OCI-LY1 (cell line): ENCODE measurements at regions not wholly inside any gene's neighbourhood (a gene's known extent, or its start where the extent isn't known, plus 50 kb on each side); places are given as distances from the start of the nearest gene placed in this dataset.

Experiments used
- H2AFZ ChIP-seq: fragments of 200-600 bp; sonication (generic), shearing (Covaris generic); 2 replicates; pipeline ENCODE4 v1.6.0; 2014; ENCODE audit warnings: antibody characterized with exemption, mild to moderate bottlenecking, low read length
- H3F3A ChIP-seq: fragments of 200-600 bp; sonication (generic), shearing (Covaris generic); 2 replicates; pipeline ENCODE4 v1.6.0; 2014; ENCODE audit warnings: mild to moderate bottlenecking, antibody characterized with exemption, low read length, moderate library complexity; ENCODE audit not compliant: insufficient read depth
- H3K27ac ChIP-seq: fragments of 200-600 bp; sonication (generic); 2 replicates; pipeline ENCODE4 v1.5.1; 2014; ENCODE audit warnings: low read length, mixed run types, mild to moderate bottlenecking, low read depth; ENCODE audit not compliant: poor library complexity, severe bottlenecking
- H3K27me3 ChIP-seq: fragments of 200-600 bp; sonication (generic); 2 replicates; pipeline ENCODE4 v1.6.0; 2014; ENCODE audit warnings: antibody characterized with exemption, mild to moderate bottlenecking, low read length, moderate library complexity; ENCODE audit not compliant: insufficient read depth
- H3K36me3 ChIP-seq: fragments of 200-600 bp; sonication (generic); 2 replicates; pipeline ENCODE4 v1.6.1; 2014; ENCODE audit warnings: mild to moderate bottlenecking, antibody characterized with exemption, low read length, moderate library complexity, mixed read lengths; ENCODE audit not compliant: insufficient read depth
- H3K4me1 ChIP-seq: fragments of 200-600 bp; sonication (generic); 2 replicates; pipeline ENCODE4 v1.5.1; 2014; ENCODE audit warnings: mild to moderate bottlenecking, low read length, moderate library complexity; ENCODE audit not compliant: insufficient read depth, severe bottlenecking
- H3K4me2 ChIP-seq: fragments of 200-600 bp; sonication (generic), shearing (Covaris generic); 2 replicates; pipeline ENCODE4 v1.6.1; 2014; ENCODE audit warnings: low read length
- H3K4me3 ChIP-seq: fragments of 200-600 bp; sonication (generic); 2 replicates; pipeline ENCODE4 v1.5.1; 2014; ENCODE audit warnings: low read length, low read depth, mild to moderate bottlenecking, mixed read lengths; ENCODE audit not compliant: poor library complexity, severe bottlenecking
- H3K79me2 ChIP-seq: fragments of 200-600 bp; shearing (Covaris generic); 2 replicates; pipeline ENCODE4 v1.6.1; 2016; ENCODE audit warnings: mixed run types, low read length, mixed read lengths; ENCODE audit not compliant: insufficient read depth
- H3K9ac ChIP-seq: fragments of 200-600 bp; sonication (generic), shearing (Covaris generic); 2 replicates; pipeline ENCODE4 v1.6.1; 2014; ENCODE audit warnings: mild to moderate bottlenecking, low read length, mixed read lengths
- H3K9me2 ChIP-seq: fragments of 200-600 bp; sonication (generic), shearing (Covaris generic); 2 replicates; pipeline ENCODE4 v1.6.1; 2014; ENCODE audit warnings: low read depth, mild to moderate bottlenecking, low read length, mixed read lengths
- H3K9me3 ChIP-seq: fragments of 200-600 bp; shearing (Covaris generic); 2 replicates; pipeline ENCODE4 v1.6.1; 2014; ENCODE audit warnings: low read length, mixed read lengths
- H4K20me1 ChIP-seq: fragments of 200-600 bp; sonication (generic), shearing (Covaris generic); 2 replicates; pipeline ENCODE4 v1.6.0; 2016; ENCODE audit warnings: mild to moderate bottlenecking, low read length; ENCODE audit not compliant: insufficient read depth
- CTCF ChIP-seq: fragments of 200-600 bp; sonication (generic), shearing (Covaris generic); IDR thresholded peaks from 2 replicates; pipeline ENCODE4 v1.5.1; 2017; ENCODE audit warnings: mild to moderate bottlenecking, antibody characterized with exemption, low read length, moderate library complexity, mixed read lengths
- EZH2 ChIP-seq: fragments of 200-600 bp; sonication (generic), shearing (Covaris generic); IDR thresholded peaks from 2 replicates; pipeline ENCODE4 v1.8.0; 2017; ENCODE audit warnings: borderline replicate concordance, mixed run types, mild to moderate bottlenecking, antibody characterized with exemption, low read length, moderate library complexity, mixed read lengths

GRCh38 chr6:170186006-170186935 is 104.6 kb downstream of the DLL1 start:
- H3K9ac ChIP-seq: no peak overlapping the region
- H3K79me2 ChIP-seq: no peaks in the 10 kb centered on the region
- H3K36me3 ChIP-seq: no peaks in the 10 kb centered on the region
- H3K27me3 ChIP-seq: no peaks in the 10 kb centered on the region
- no peaks in the 10 kb centered on the region for H4K20me1 ChIP-seq
- H3K9me3 ChIP-seq: no peaks in the 10 kb centered on the region
- H3F3A ChIP-seq: no peaks in the 10 kb centered on the region
- no peak overlapping the region for H3K4me3 ChIP-seq
- H3K9me2 ChIP-seq: no peaks in the 10 kb centered on the region
- no peaks in the 10 kb centered on the region for H3K4me1 ChIP-seq
- H3K4me2 ChIP-seq: no peak overlapping the region
- H2AFZ ChIP-seq: no peak overlapping the region
- H3K27ac ChIP-seq: no peak overlapping the region
- no peak for TF ChIP-seq CTCF
- no peak for TF ChIP-seq EZH2

GRCh38 chr6:170185175-170185978 is 105.5 kb downstream of the DLL1 start:
- no peaks in the 10 kb centered on the region for H3K36me3 ChIP-seq
- no peaks in the 10 kb centered on the region for H3F3A ChIP-seq
- H3K9me2 ChIP-seq: no peaks in the 10 kb centered on the region
- no peaks in the 10 kb centered on the region for H3K9me3 ChIP-seq
- H3K27ac ChIP-seq: no peak overlapping the region
- H3K9ac ChIP-seq: no peak overlapping the region
- H3K79me2 ChIP-seq: no peaks in the 10 kb centered on the region
- no peak for TF ChIP-seq CTCF
- no peak for TF ChIP-seq EZH2
- H2AFZ ChIP-seq: no peak overlapping the region
- no peaks in the 10 kb centered on the region for H3K4me1 ChIP-seq
- H4K20me1 ChIP-seq: no peaks in the 10 kb centered on the region
- no peaks in the 10 kb centered on the region for H3K27me3 ChIP-seq
- no peak overlapping the region for H3K4me2 ChIP-seq
- H3K4me3 ChIP-seq: no peak overlapping the region

- Histone ChIP-seq H3K9ac (no peak overlapping the region), H3K79me2 (no peaks in the 10 kb centered on the region), H3K9me2 (no peaks in the 10 kb centered on the region), H3F3A (no peaks in the 10 kb centered on the region), H3K36me3 (no peaks in the 10 kb centered on the region), H3K27me3 (no peaks in the 10 kb centered on the region), H3K4me2 (no peak overlapping the region), H3K4me1 (no peaks in the 10 kb centered on the region), H3K27ac (no peak overlapping the region), H3K9me3 (no peaks in the 10 kb centered on the region), H3K4me3 (no peak overlapping the region), H2AFZ (no peak overlapping the region), H4K20me1 (no peaks in the 10 kb centered on the region)
- TF ChIP-seq EZH2: no peak
- TF ChIP-seq CTCF: no peak
Observed at GRCh38 chr6:170184316-170184715, 106.6 kb downstream of the DLL1 start.
